Liver (tissue), 8 donors: ENCODE measurements at regions not wholly inside any gene's neighbourhood (a gene's known extent, or its start where the extent isn't known, plus 50 kb on each side); places are given as distances from the start of the nearest gene placed in this dataset.

Experiments
- DNase-seq: peaks from one replicate; pipeline ENCODE4 v3.0.0-alpha.2; 2017; ENCODE audit warnings: low spot score
- H3K27ac ChIP-seq, 2 donors: one replicate each; pipeline ENCODE4 v1.7.0; 2013; ENCODE audit warnings: inconsistent platforms in 2 of 2, low read length in 2 of 2, control low read depth in 1 of 2, low read depth in 1 of 2, mild to moderate bottlenecking in 1 of 2
- H3K27me3 ChIP-seq, 4 donors: one replicate each; pipeline versions ENCODE4 v1.6.1 to v1.7.0; 2013; ENCODE audit warnings: low read length in 3 of 4, inconsistent platforms in 1 of 4, mild to moderate bottlenecking in 1 of 4, moderate library complexity in 1 of 4; ENCODE audit not compliant: control insufficient read depth in 4 of 4, insufficient read depth in 4 of 4
- H3K36me3 ChIP-seq, 4 donors: one replicate each; pipeline versions ENCODE4 v1.6.1 to v1.7.0; 2013; ENCODE audit warnings: low read length in 3 of 4, mild to moderate bottlenecking in 3 of 4, low read depth in 1 of 4, moderate library complexity in 1 of 4; ENCODE audit not compliant: control insufficient read depth in 4 of 4, insufficient read depth in 3 of 4
- H3K4me1 ChIP-seq, 4 donors: one replicate each; pipeline versions ENCODE4 v1.6.1 to v1.7.0; 2013; ENCODE audit warnings: low read length in 3 of 4, mild to moderate bottlenecking in 3 of 4, moderate library complexity in 1 of 4; ENCODE audit not compliant: control insufficient read depth in 4 of 4, insufficient read depth in 4 of 4
- H3K4me3 ChIP-seq, 3 donors: one replicate each; pipeline versions ENCODE4 v1.6.1 to v1.7.0; 2013; ENCODE audit warnings: low read length in 3 of 3, control low read depth in 1 of 3, low read depth in 1 of 3, mild to moderate bottlenecking in 1 of 3
- H3K9ac ChIP-seq, 2 donors: one replicate each; pipeline ENCODE4 v1.7.0; 2013; ENCODE audit warnings: low read length in 2 of 2, mild to moderate bottlenecking in 2 of 2, moderate library complexity in 2 of 2, control low read depth in 1 of 2, low read depth in 1 of 2
- H3K9me3 ChIP-seq, 4 donors: one replicate each; pipeline versions ENCODE4 v1.6.1 to v1.7.0; 2013; ENCODE audit warnings: low read length in 3 of 4; ENCODE audit not compliant: control insufficient read depth in 4 of 4
- CTCF ChIP-seq: fragments of 150-350 bp; IDR thresholded peaks from 2 replicates; pipeline ENCODE4 v1.5.1; 2017; ENCODE audit warnings: improper control_type of control experiment, low read depth, low read length; ENCODE audit not compliant: missing input control
- EGR1 ChIP-seq, 2 donors: IDR thresholded peaks; 2 replicates each; pipeline ENCODE4 v1.6.1; 2016 to 2018; ENCODE audit warnings: antibody characterized with exemption in 2 of 2, low read depth in 2 of 2
- FOXA2 ChIP-seq: IDR thresholded peaks from 2 replicates; pipeline ENCODE4 v1.6.1; 2016; ENCODE audit warnings: antibody characterized with exemption
- GABPA ChIP-seq, 2 donors: IDR thresholded peaks in 1 of 2; conservative IDR thresholded peaks in 1 of 2; 2 replicates each; pipeline ENCODE4 v1.6.1; 2016; ENCODE audit warnings: antibody characterized with exemption in 2 of 2, mild to moderate bottlenecking in 1 of 2, moderate library complexity in 1 of 2
- HNF4A ChIP-seq, 2 donors: conservative IDR thresholded peaks; 2 replicates each; pipeline ENCODE4 v1.6.1; 2016; ENCODE audit warnings: antibody characterized with exemption in 2 of 2, mild to moderate bottlenecking in 2 of 2
- HNF4G ChIP-seq: IDR thresholded peaks from 2 replicates; pipeline ENCODE4 v1.6.1; 2016; ENCODE audit warnings: antibody characterized with exemption
- JUND ChIP-seq, 2 donors: IDR thresholded peaks; 2 replicates each; pipeline ENCODE4 v1.6.1; 2016; ENCODE audit warnings: antibody characterized with exemption in 2 of 2
- MAX ChIP-seq: IDR thresholded peaks from 2 replicates; pipeline ENCODE4 v1.6.1; 2016; ENCODE audit warnings: antibody characterized with exemption
- RAD21 ChIP-seq, 2 donors: IDR thresholded peaks; 2 replicates each; pipeline ENCODE4 v1.6.1; 2016; ENCODE audit warnings: antibody characterized with exemption in 2 of 2, mild to moderate bottlenecking in 2 of 2
- RXRA ChIP-seq, 2 donors: IDR thresholded peaks; 2 replicates each; pipeline ENCODE4 v1.6.1; 2017 to 2018; ENCODE audit warnings: antibody characterized with exemption in 2 of 2, mild to moderate bottlenecking in 1 of 2
- SP1 ChIP-seq: IDR thresholded peaks from 2 replicates; pipeline ENCODE4 v1.6.1; 2018; ENCODE audit warnings: antibody characterized with exemption, mild to moderate bottlenecking
- TAF1 ChIP-seq: conservative IDR thresholded peaks from 2 replicates; pipeline ENCODE4 v1.6.1; 2016; ENCODE audit warnings: antibody characterized with exemption, mild to moderate bottlenecking
- ZBTB33 ChIP-seq: IDR thresholded peaks from 2 replicates; pipeline ENCODE4 v1.6.1; 2016; ENCODE audit warnings: antibody characterized with exemption
- WGBS: extraction: QIAGEN DNeasy Blood & Tissue Kit; methylation state at CpG from one replicate; pipeline ENCODE4 v1.1.7; 2013; 5-methylcytosine and 5-hydroxymethylcytosine counted together
- donor health status: healthy.
- donor health status: healthy.
- donor health status: healthy.
- donor health status: healthy.
- donor health status: healthy.

- TF ChIP-seq MAX (no peak), EGR1 (IDR thresholded peaks at IDR 0.05; ENCODE audit: low read depth in 2 of 2) (no peak), ZBTB33 (no peak), SP1 (no peak), TAF1 (no peak), CTCF (no peak), JUND (IDR thresholded peaks at IDR 0.05) (no peak), GABPA (IDR thresholded peaks at IDR 0.05 in 1 of 2, conservative IDR thresholded peaks at IDR 0.05 in 1 of 2) (no peak), HNF4A (conservative IDR thresholded peaks at IDR 0.05) (no peak), HNF4G (no peak), RAD21 (IDR thresholded peaks at IDR 0.05) (no peak)
- H3K27ac ChIP-seq: no peak overlapping the region
- no peak overlapping the region for H3K9ac ChIP-seq
- no peaks in the 10 kb centered on the region for H3K4me1 ChIP-seq
- no peak for DNase-seq
- H3K27me3 ChIP-seq: peaks cover 0 to 6% (median 0%) of the 10 kb centered on the region in 4 donors
- no peaks in the 10 kb centered on the region for H3K36me3 ChIP-seq
- peaks cover 0 to 4% (median 0%) of the 10 kb centered on the region in 4 donors for H3K9me3 ChIP-seq
- H3K4me3 ChIP-seq: no peak overlapping the region
- WGBS: 65% methylated on average over 5 of the region's 5 CpGs
Observed at GRCh38 chr5:73323466-73323865, 125.1 kb downstream of the FOXD1 start.

GRCh38 chr5:73322437-73323076 is 126.0 kb downstream of the FOXD1 start:
- no peaks in the 10 kb centered on the region for H3K4me1 ChIP-seq
- H3K9ac ChIP-seq: no peak overlapping the region
- no peak for DNase-seq
- no peak overlapping the region for H3K27ac ChIP-seq
- TF ChIP-seq JUND (IDR thresholded peaks at IDR 0.05) (no peak), TAF1 (no peak), HNF4A (conservative IDR thresholded peaks at IDR 0.05) (no peak), RXRA (IDR thresholded peaks at IDR 0.05) (no peak), FOXA2 (no peak), ZBTB33 (no peak)
- no peak overlapping the region for H3K4me3 ChIP-seq
- H3K27me3 ChIP-seq: peaks cover 0 to 6% (median 2%) of the 10 kb centered on the region in 4 donors
- peaks cover 0 to 4% (median 0%) of the 10 kb centered on the region in 4 donors for H3K9me3 ChIP-seq
- no peaks in the 10 kb centered on the region for H3K36me3 ChIP-seq
- WGBS: 82% methylated on average over 9 of the region's 9 CpGs
